SK-N-SH (cell line): ENCODE measurements at regions not wholly inside any gene's neighbourhood (a gene's known extent, or its start where the extent isn't known, plus 50 kb on each side); places are given as distances from the start of the nearest gene placed in this dataset.

Source experiments
- CTCF ChIA-PET: fragments of 300-600, 350-600 bp; formaldehyde crosslinking; extraction: SDS; loops from one replicate; lab custom pipeline; 2021; lab: Yijun Ruan, JAX
- POLR2A ChIA-PET: fragments of 350-600 bp; sonication (Branson Sonifier 250); formaldehyde crosslinking; extraction: SDS; loops from one replicate; lab custom pipeline; 2020; ENCODE audit warnings: antibody characterized with exemption, inconsistent platforms; lab: Yijun Ruan, JAX
- DNase-seq: peaks from one replicate; pipeline ENCODE4 v3.0.0; 2012
- H2AFZ ChIP-seq: fragments of 200-600 bp; sonication (generic); 2 replicates; pipeline ENCODE4 v1.8.1; 2016; ENCODE audit warnings: antibody characterized with exemption, mild to moderate bottlenecking, low read depth
- H3F3A ChIP-seq: fragments of 200-600 bp; sonication (generic); replicated peaks from 2 replicates; pipeline ENCODE3; 2016; ENCODE audit warnings: antibody characterized with exemption, mild to moderate bottlenecking; ENCODE audit not compliant: insufficient read depth
- H3K27ac ChIP-seq, 2 experiments: fragments of 200-500 bp in 1 of 2; fragments of 200-600 bp in 1 of 2; sonication (Bioruptor generic) in 1 of 2; sonication (generic), shearing (Covaris generic) in 1 of 2; 2 replicates each; pipeline versions ENCODE4 v1.5.1 to v1.6.1; 2014 to 2016; ENCODE audit warnings: low read depth in 2 of 2, inconsistent platforms in 1 of 2, low read length in 1 of 2, mild to moderate bottlenecking in 1 of 2, mixed read lengths in 1 of 2
- H3K27me3 ChIP-seq: fragments of 200-600 bp; sonication (generic), shearing (Covaris generic); 2 replicates; pipeline ENCODE4 v1.6.1; 2016; ENCODE audit warnings: mixed run types; ENCODE audit not compliant: insufficient read depth
- H3K36me3 ChIP-seq, 2 experiments: fragments of 200-500 bp in 1 of 2; fragments of 200-600 bp in 1 of 2; sonication (Bioruptor generic) in 1 of 2; sonication (generic) in 1 of 2; replicated peaks in 1 of 2; 2 replicates each; pipeline versions ENCODE3 to v1.5.1; 2014 to 2016; ENCODE audit warnings: low read length in 1 of 2, mild to moderate bottlenecking in 1 of 2; ENCODE audit not compliant: insufficient read depth in 2 of 2, control insufficient read depth in 1 of 2
- H3K4me1 ChIP-seq, 2 experiments: fragments of 200-500 bp in 1 of 2; fragments of 200-600 bp in 1 of 2; sonication (Bioruptor generic) in 1 of 2; sonication (generic), shearing (Covaris generic) in 1 of 2; 2 replicates each; pipeline versions ENCODE4 v1.5.1 to v1.6.1; 2014 to 2016; ENCODE audit warnings: low read depth in 1 of 2, low read length in 1 of 2, mixed run types in 1 of 2; ENCODE audit not compliant: insufficient read depth in 2 of 2, control insufficient read depth in 1 of 2
- H3K4me2 ChIP-seq: fragments of 200-600 bp; sonication (generic), shearing (Covaris generic); 2 replicates; pipeline ENCODE4 v1.6.1; 2017; ENCODE audit warnings: mixed run types
- H3K4me3 ChIP-seq, 2 experiments: fragments of 200-500 bp in 1 of 2; fragments of 200-600 bp in 1 of 2; sonication (Bioruptor generic) in 1 of 2; sonication (generic), shearing (Covaris generic) in 1 of 2; 2 replicates each; pipeline versions ENCODE4 v1.5.1 to v1.8.1; 2014 to 2016; ENCODE audit warnings: low read depth in 2 of 2, inconsistent platforms in 1 of 2, low read length in 1 of 2, mild to moderate bottlenecking in 1 of 2, mixed read lengths in 1 of 2, moderate library complexity in 1 of 2
- H3K79me2 ChIP-seq: fragments of 200-600 bp; sonication (generic); 2 replicates; pipeline ENCODE4 v1.8.1; 2017; ENCODE audit warnings: mild to moderate bottlenecking; ENCODE audit not compliant: insufficient read depth
- H3K9ac ChIP-seq: fragments of 200-600 bp; sonication (generic); 2 replicates; pipeline ENCODE4 v1.6.1; 2017; ENCODE audit warnings: mixed run types
- H3K9me2 ChIP-seq: fragments of 200-600 bp; sonication (generic); 2 replicates; pipeline ENCODE4 v1.6.1; 2017; ENCODE audit warnings: mixed run types
- H3K9me3 ChIP-seq: fragments of 200-600 bp; sonication (generic); 2 replicates; pipeline ENCODE4 v1.6.1; 2017; ENCODE audit warnings: mixed run types, mild to moderate bottlenecking, moderate library complexity
- H4K20me1 ChIP-seq: fragments of 200-600 bp; sonication (generic); 2 replicates; pipeline ENCODE4 v1.6.1; 2017; ENCODE audit warnings: mild to moderate bottlenecking, mixed run types; ENCODE audit not compliant: insufficient read depth
- EP300 ChIP-seq, 2 experiments: IDR thresholded peaks; 2 replicates each; pipeline versions ENCODE4 v1.4.0 to v1.6.1; 2012; ENCODE audit warnings: borderline replicate concordance in 1 of 2, low read depth in 1 of 2, low read length in 1 of 2
- FOXJ3 ChIP-seq: sonication (generic); formaldehyde crosslinking; IDR thresholded peaks from 2 replicates; pipeline ENCODE4 v1.5.1; 2020; ENCODE audit warnings: mild to moderate bottlenecking, missing genetic modification reagents
- FOXM1 ChIP-seq: IDR thresholded peaks from 2 replicates; pipeline ENCODE4 v1.4.0; 2012; ENCODE audit warnings: low read depth, mild to moderate bottlenecking
- GABPA ChIP-seq: IDR thresholded peaks from 2 replicates; pipeline ENCODE4 v1.4.0; 2012; ENCODE audit warnings: low read depth, mild to moderate bottlenecking
- PBX3 ChIP-seq: IDR thresholded peaks from 2 replicates; pipeline ENCODE4; 2012
- RCOR1 ChIP-seq: fragments of 150-350 bp; IDR thresholded peaks from 2 replicates; pipeline ENCODE4 v1.6.1; 2017; ENCODE audit warnings: antibody characterized with exemption, low read length
- RFX5 ChIP-seq: IDR thresholded peaks from 2 replicates; pipeline ENCODE4 v1.6.1; 2012; ENCODE audit warnings: mild to moderate bottlenecking, improper control_type of control experiment, low read length
- SMC3 ChIP-seq: IDR thresholded peaks from 2 replicates; pipeline ENCODE4 v1.6.1; 2012; ENCODE audit warnings: low read depth, low read length, improper control_type of control experiment
- TAF1 ChIP-seq: IDR thresholded peaks from 2 replicates; pipeline ENCODE4 v1.6.1; 2012; ENCODE audit warnings: low read depth, mild to moderate bottlenecking, low read length, moderate library complexity, borderline replicate concordance
- TCF12 ChIP-seq: IDR thresholded peaks from 2 replicates; pipeline ENCODE4 v1.4.0; 2012
- ZBTB33 ChIP-seq: IDR thresholded peaks from 2 replicates; pipeline ENCODE4 v1.4.0; 2012; ENCODE audit warnings: low read depth, borderline replicate concordance
- WGBS: methylation state at CpG from one replicate; pipeline ENCODE4 v1.1.6; 2017; ENCODE audit warnings: low lambda C conversion rate; 5-methylcytosine and 5-hydroxymethylcytosine counted together
- TF ChIP-seq, protein P1 (sequence below): fragments of 150-350 bp; IDR thresholded peaks from 2 replicates; pipeline ENCODE4 v1.6.1; 2017; ENCODE audit warnings: antibody characterized with exemption, low read length, low read depth, borderline replicate concordance

GRCh38 chr2:163281717-163282116 lies 443.1 kb upstream of the KCNH7 start:
- H3F3A ChIP-seq: no peaks in the 10 kb centered on the region
- H3K4me1 ChIP-seq: no peaks in the 10 kb centered on the region
- H3K4me3 ChIP-seq: no peak overlapping the region
- H3K79me2 ChIP-seq: no peaks in the 10 kb centered on the region
- ChIA-PET POLR2A (no interaction called here), CTCF (no interaction called here)
- no peak overlapping the region for H3K27ac ChIP-seq
- no peak overlapping the region for H3K4me2 ChIP-seq
- no peak overlapping the region for H3K9ac ChIP-seq
- no peak for DNase-seq
- TF ChIP-seq TAF1 (no peak), FOXJ3 (CRISPR knock-in tag) (no peak), GABPA (no peak), PBX3 (no peak), EP300 (IDR thresholded peaks at IDR 0.05; ENCODE audit: borderline replicate concordance in 1 of 2, low read depth in 1 of 2, low read length in 1 of 2) (no peak)
- TF ChIP-seq, protein P1, sequence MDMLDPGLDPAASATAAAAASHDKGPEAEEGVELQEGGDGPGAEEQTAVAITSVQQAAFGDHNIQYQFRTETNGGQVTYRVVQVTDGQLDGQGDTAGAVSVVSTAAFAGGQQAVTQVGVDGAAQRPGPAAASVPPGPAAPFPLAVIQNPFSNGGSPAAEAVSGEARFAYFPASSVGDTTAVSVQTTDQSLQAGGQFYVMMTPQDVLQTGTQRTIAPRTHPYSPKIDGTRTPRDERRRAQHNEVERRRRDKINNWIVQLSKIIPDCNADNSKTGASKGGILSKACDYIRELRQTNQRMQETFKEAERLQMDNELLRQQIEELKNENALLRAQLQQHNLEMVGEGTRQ: no peak
- H3K27me3 ChIP-seq: no peaks in the 10 kb centered on the region
- H3K9me2 ChIP-seq: no peaks in the 10 kb centered on the region
- no peaks in the 10 kb centered on the region for H4K20me1 ChIP-seq
- H3K36me3 ChIP-seq: no peaks in the 10 kb centered on the region
- WGBS: 37% methylated on average over 2 of the region's 2 CpGs
- H2AFZ ChIP-seq: no peak overlapping the region
- H3K9me3 ChIP-seq: no peaks in the 10 kb centered on the region

DNA sequence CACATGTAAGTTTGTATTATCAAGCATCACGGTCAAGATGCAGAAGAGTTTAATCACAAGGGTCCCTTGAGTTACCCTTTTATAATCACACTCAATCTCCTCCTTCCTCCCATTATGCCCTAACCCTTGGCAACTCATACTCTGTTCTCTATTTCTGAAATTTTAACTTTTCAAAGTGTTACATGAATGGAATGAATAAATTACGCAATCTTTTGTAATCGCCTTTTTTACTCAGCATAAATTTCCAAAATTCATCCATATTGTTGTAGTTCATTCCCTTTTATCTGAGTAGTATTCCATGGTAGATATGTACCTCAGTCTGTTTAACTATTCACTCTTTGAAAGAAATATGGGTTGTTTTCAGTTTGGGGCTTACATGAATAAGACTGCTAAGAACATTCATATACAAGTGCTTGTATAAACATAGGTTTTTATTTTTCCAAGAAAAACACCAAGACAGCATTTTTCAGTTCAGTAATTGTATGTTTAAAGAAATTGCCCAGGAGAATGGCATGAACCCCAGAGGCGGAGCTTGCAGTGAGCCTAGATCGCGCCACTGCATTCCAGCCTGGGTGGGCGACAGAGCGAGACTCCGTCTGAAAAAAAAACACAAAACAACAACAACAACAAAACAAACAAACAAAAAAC lies 430.9 kb upstream of the KCNH7 start:
- H3K36me3 ChIP-seq: no peaks in the 10 kb centered on the region
- POLR2A ChIA-PET: no interaction called here
- H3K79me2 ChIP-seq: no peaks in the 10 kb centered on the region
- 85% methylated on average over 9 of the region's 9 CpGs for WGBS
- no peaks in the 10 kb centered on the region for H3K27me3 ChIP-seq
- no peak overlapping the region for H2AFZ ChIP-seq
- H4K20me1 ChIP-seq: no peaks in the 10 kb centered on the region
- H3K9ac ChIP-seq: no peak overlapping the region
- H3K9me3 ChIP-seq: peaks cover 8% of the 10 kb centered on the region; the same call in 1 of the 2 replicates
- H3K4me3 ChIP-seq: no peak overlapping the region
- H3F3A ChIP-seq: no peaks in the 10 kb centered on the region
- no peak for DNase-seq
- no peak for TF ChIP-seq RCOR1
- TF ChIP-seq RFX5: no peak
- no peak for TF ChIP-seq FOXM1
- no peak for TF ChIP-seq TCF12
- no peak for TF ChIP-seq SMC3
- TF ChIP-seq ZBTB33: no peak
- TF ChIP-seq FOXJ3 (CRISPR knock-in tag): no peak
- no peaks in the 10 kb centered on the region for H3K9me2 ChIP-seq
- H3K27ac ChIP-seq: no peak overlapping the region
- H3K4me1 ChIP-seq: no peaks in the 10 kb centered on the region
- CTCF ChIA-PET: no interaction called here
- no peak overlapping the region for H3K4me2 ChIP-seq
